H9 (cell line): ENCODE measurements at regions not wholly inside any gene's neighbourhood (a gene's known extent, or its start where the extent isn't known, plus 50 kb on each side); places are given as distances from the start of the nearest gene placed in this dataset.

Experiments
- DNase-seq: peaks from one replicate; pipeline ENCODE4 v3.0.0-alpha.2; 2017
- H2AFZ ChIP-seq: one replicate; pipeline ENCODE4 v1.6.1; 2013; ENCODE audit warnings: mild to moderate bottlenecking, low read length, control low read depth, moderate library complexity
- H2AK5ac ChIP-seq: 2 replicates; pipeline ENCODE4 v1.6.1; 2013; ENCODE audit warnings: low read length, control low read depth, mixed read lengths; ENCODE audit not compliant: insufficient read length
- H2BK120ac ChIP-seq: one replicate; pipeline ENCODE4 v1.6.1; 2013; ENCODE audit warnings: low read depth, mild to moderate bottlenecking, low read length, control low read depth, inconsistent platforms; ENCODE audit not compliant: poor library complexity, severe bottlenecking
- H2BK12ac ChIP-seq: 2 replicates; pipeline ENCODE4 v1.6.1; 2013; ENCODE audit warnings: low read length, control low read depth, mixed read lengths, low read depth; ENCODE audit not compliant: insufficient read length
- H2BK15ac ChIP-seq: 2 replicates; pipeline ENCODE4 v1.6.1; 2013; ENCODE audit warnings: low read depth, low read length, control low read depth
- H2BK20ac ChIP-seq: one replicate; pipeline ENCODE4 v1.6.1; 2013; ENCODE audit warnings: low read depth, mild to moderate bottlenecking, low read length, control low read depth, inconsistent platforms; ENCODE audit not compliant: poor library complexity, severe bottlenecking
- H2BK5ac ChIP-seq: 2 replicates; pipeline ENCODE4 v1.6.1; 2013; ENCODE audit warnings: low read length, control low read depth, mixed read lengths; ENCODE audit not compliant: insufficient read length
- H3K14ac ChIP-seq: 2 replicates; pipeline ENCODE4 v1.6.1; 2013; ENCODE audit warnings: low read length, control low read depth; ENCODE audit not compliant: insufficient read depth
- H3K18ac ChIP-seq: 2 replicates; pipeline ENCODE4 v1.6.1; 2013; ENCODE audit warnings: low read depth, mild to moderate bottlenecking, mixed read lengths, low read length, control low read depth; ENCODE audit not compliant: insufficient read length
- H3K23ac ChIP-seq: 2 replicates; pipeline ENCODE4 v1.6.1; 2013; ENCODE audit warnings: low read length, control low read depth, mixed read lengths, low read depth; ENCODE audit not compliant: insufficient read length
- H3K23me2 ChIP-seq: 2 replicates; pipeline ENCODE4 v1.6.1; 2013; ENCODE audit warnings: low read depth, mild to moderate bottlenecking, mixed read lengths, low read length, control low read depth; ENCODE audit not compliant: insufficient read length, poor library complexity, severe bottlenecking
- H3K27ac ChIP-seq: 2 replicates; pipeline ENCODE4 v1.5.1; 2013; ENCODE audit warnings: low read length, control low read depth, mixed read lengths, low read depth; ENCODE audit not compliant: insufficient read length
- H3K27me3 ChIP-seq: 2 replicates; pipeline ENCODE4 v1.6.1; 2013; ENCODE audit warnings: low read length, control low read depth, inconsistent platforms; ENCODE audit not compliant: insufficient read depth
- H3K4ac ChIP-seq: 2 replicates; pipeline ENCODE4 v1.6.1; 2013; ENCODE audit warnings: low read depth, mild to moderate bottlenecking, control low read depth, inconsistent platforms, low read length, moderate library complexity
- H3K4me1 ChIP-seq: 2 replicates; pipeline ENCODE4 v1.6.1; 2013; ENCODE audit warnings: low read length, control low read depth, inconsistent platforms; ENCODE audit not compliant: insufficient read depth
- H3K4me2 ChIP-seq: 2 replicates; pipeline ENCODE4 v1.6.1; 2013; ENCODE audit warnings: low read length, control low read depth, mixed read lengths; ENCODE audit not compliant: insufficient read length, insufficient read depth
- H3K56ac ChIP-seq: 2 replicates; pipeline ENCODE4 v1.6.1; 2013; ENCODE audit warnings: low read depth, mild to moderate bottlenecking, mixed read lengths, low read length, control low read depth; ENCODE audit not compliant: insufficient read length
- H3K79me1 ChIP-seq: 2 replicates; pipeline ENCODE4 v1.6.1; 2013; ENCODE audit warnings: low read depth, mild to moderate bottlenecking, moderate library complexity, low read length, control low read depth, inconsistent platforms; ENCODE audit not compliant: insufficient read depth, poor library complexity, severe bottlenecking
- H3K79me2 ChIP-seq: 2 replicates; pipeline ENCODE4 v1.6.1; 2013; ENCODE audit warnings: low read length, control low read depth, inconsistent platforms; ENCODE audit not compliant: insufficient read depth
- H3K9ac ChIP-seq: 2 replicates; pipeline ENCODE4 v1.6.1; 2013; ENCODE audit warnings: low read length, control low read depth, mixed read lengths; ENCODE audit not compliant: insufficient read length; ENCODE audit errors: extremely low read depth
- H3K9me3 ChIP-seq: one replicate; pipeline ENCODE4 v1.6.1; 2013; ENCODE audit warnings: low read depth, low read length, inconsistent platforms; ENCODE audit not compliant: control insufficient read depth
- H3T11ph ChIP-seq: one replicate; pipeline ENCODE4 v1.6.1; 2013; ENCODE audit warnings: mild to moderate bottlenecking, low read length, control low read depth, inconsistent platforms
- H4K20me1 ChIP-seq: one replicate; pipeline ENCODE4 v1.6.1; 2013; ENCODE audit not compliant: control insufficient read depth, insufficient read length, insufficient read depth
- H4K5ac ChIP-seq: 2 replicates; pipeline ENCODE4 v1.6.1; 2013; ENCODE audit warnings: low read depth, mild to moderate bottlenecking, mixed read lengths, low read length, control low read depth; ENCODE audit not compliant: insufficient read length
- H4K8ac ChIP-seq: replicated peaks from 2 replicates; pipeline ENCODE4 v1.6.1; 2013; ENCODE audit warnings: low read length, control low read depth, mixed read lengths, low read depth; ENCODE audit not compliant: insufficient read length
- H4K91ac ChIP-seq: 2 replicates; pipeline ENCODE4 v1.6.1; 2013; ENCODE audit warnings: low read depth, mild to moderate bottlenecking, moderate library complexity, mixed read lengths, low read length, control low read depth; ENCODE audit not compliant: insufficient read length
- H3K27ac Mint-ChIP-seq, 3 experiments: 2 replicates in 2 of 3; 3 replicates in 1 of 3; pipeline ENCODE4 v1.8.0; 2020 to 2021; ENCODE audit warnings: mixed read lengths in 3 of 3, mild to moderate bottlenecking in 1 of 3, moderate library complexity in 1 of 3
- H3K27me3 Mint-ChIP-seq: 2 replicates; pipeline ENCODE4 v1.8.0; 2021; ENCODE audit warnings: low read depth, mild to moderate bottlenecking, moderate library complexity, mixed read lengths
- H3K36me3 Mint-ChIP-seq, 3 experiments: 2 replicates in 2 of 3; 3 replicates in 1 of 3; pipeline ENCODE4 v1.8.0; 2020 to 2021; ENCODE audit warnings: low read depth in 3 of 3, mixed read lengths in 3 of 3; ENCODE audit not compliant: insufficient read depth in 1 of 3
- H3K4me1 Mint-ChIP-seq, 2 experiments: 2 replicates each; pipeline ENCODE4 v1.8.0; 2020; ENCODE audit warnings: mixed read lengths in 2 of 2
- H3K4me3 Mint-ChIP-seq, 2 experiments: 2 replicates in 1 of 2; 3 replicates in 1 of 2; pipeline ENCODE4 v1.8.0; 2020 to 2021; ENCODE audit warnings: mild to moderate bottlenecking in 2 of 2, mixed read lengths in 2 of 2, moderate library complexity in 1 of 2
- H3K9me3 Mint-ChIP-seq, 2 experiments: 2 replicates in 1 of 2; 3 replicates in 1 of 2; pipeline ENCODE4 v1.8.0; 2020; ENCODE audit warnings: mild to moderate bottlenecking in 2 of 2, mixed read lengths in 2 of 2, moderate library complexity in 1 of 2
- WGBS: extraction: QIAGEN DNeasy Blood & Tissue Kit; methylation state at CpG from one replicate; pipeline ENCODE4 v1.1.7; 2013; ENCODE audit warnings: missing lambda C conversion rate, low lambda C conversion rate, mixed read lengths; ENCODE audit not compliant: insufficient read length; ENCODE audit errors: extremely low coverage; 5-methylcytosine and 5-hydroxymethylcytosine counted together
- TF ChIP-seq, protein P1 (sequence below): fragments of 200-600 bp; sonication (generic); conservative IDR thresholded peaks from 3 replicates; pipeline ENCODE4 v1.8.0; 2021; ENCODE audit warnings: antibody characterized with exemption, mild to moderate bottlenecking

DNA sequence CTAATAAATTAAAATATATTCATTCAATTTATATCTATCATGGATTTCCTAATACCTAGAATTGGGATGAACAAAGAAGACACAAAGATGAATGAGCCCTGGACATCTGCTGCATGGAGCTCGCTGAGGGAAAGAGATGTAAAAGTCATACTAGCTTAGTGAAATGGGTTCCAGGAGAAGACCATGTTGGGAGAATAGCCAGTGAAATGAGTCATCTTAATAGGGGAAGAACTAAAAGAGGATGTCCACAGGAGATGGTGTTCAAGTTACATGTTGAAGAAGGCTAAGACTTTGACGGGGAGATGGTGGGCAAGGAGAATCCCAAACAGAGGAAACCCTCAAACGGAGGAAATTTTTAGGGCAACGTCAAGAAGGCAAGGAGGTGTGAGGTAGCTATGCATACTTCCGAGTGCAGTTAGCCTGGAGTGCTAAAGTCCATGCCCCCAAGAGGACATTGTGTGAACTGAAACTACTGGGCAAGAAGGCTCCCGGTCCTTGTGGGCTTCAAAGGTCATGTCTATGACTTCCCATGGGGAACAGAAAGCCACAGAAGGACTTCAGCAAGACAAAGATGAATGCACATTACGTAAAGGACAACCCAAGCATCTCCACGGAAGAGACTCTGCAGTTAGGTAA, 220.5 kb upstream of the CDH11 start:
- no peak overlapping the region for H3K23ac ChIP-seq
- H3K9ac ChIP-seq: no peak overlapping the region
- no peak overlapping the region for H4K91ac ChIP-seq
- H3K9me3 Mint-ChIP-seq: no peaks in the 10 kb centered on the region
- H3K27me3 Mint-ChIP-seq: no peaks in the 10 kb centered on the region
- H3K27ac ChIP-seq: no peak overlapping the region
- no peak overlapping the region for H3K4me3 Mint-ChIP-seq
- H4K8ac ChIP-seq: no peak overlapping the region
- no peak overlapping the region for H2BK12ac ChIP-seq
- no peak overlapping the region for H3K18ac ChIP-seq
- H3K4me1 Mint-ChIP-seq: peaks cover 0 to 5% of the 10 kb centered on the region in 2 experiments; a peak in 2 of 4 replicates
- no peaks in the 10 kb centered on the region for H4K20me1 ChIP-seq
- no peak overlapping the region for H2BK20ac ChIP-seq
- no peak overlapping the region for H3K56ac ChIP-seq
- no peak overlapping the region for H2BK15ac ChIP-seq
- H3T11ph ChIP-seq: no peak overlapping the region
- no CpG with 5 or more reads among the region's 8 CpGs for WGBS
- TF ChIP-seq, protein P1, sequence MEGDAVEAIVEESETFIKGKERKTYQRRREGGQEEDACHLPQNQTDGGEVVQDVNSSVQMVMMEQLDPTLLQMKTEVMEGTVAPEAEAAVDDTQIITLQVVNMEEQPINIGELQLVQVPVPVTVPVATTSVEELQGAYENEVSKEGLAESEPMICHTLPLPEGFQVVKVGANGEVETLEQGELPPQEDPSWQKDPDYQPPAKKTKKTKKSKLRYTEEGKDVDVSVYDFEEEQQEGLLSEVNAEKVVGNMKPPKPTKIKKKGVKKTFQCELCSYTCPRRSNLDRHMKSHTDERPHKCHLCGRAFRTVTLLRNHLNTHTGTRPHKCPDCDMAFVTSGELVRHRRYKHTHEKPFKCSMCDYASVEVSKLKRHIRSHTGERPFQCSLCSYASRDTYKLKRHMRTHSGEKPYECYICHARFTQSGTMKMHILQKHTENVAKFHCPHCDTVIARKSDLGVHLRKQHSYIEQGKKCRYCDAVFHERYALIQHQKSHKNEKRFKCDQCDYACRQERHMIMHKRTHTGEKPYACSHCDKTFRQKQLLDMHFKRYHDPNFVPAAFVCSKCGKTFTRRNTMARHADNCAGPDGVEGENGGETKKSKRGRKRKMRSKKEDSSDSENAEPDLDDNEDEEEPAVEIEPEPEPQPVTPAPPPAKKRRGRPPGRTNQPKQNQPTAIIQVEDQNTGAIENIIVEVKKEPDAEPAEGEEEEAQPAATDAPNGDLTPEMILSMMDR: peak; percentile 40; the same call in 2 of the 3 replicates
- H3K9me3 ChIP-seq: no peaks in the 10 kb centered on the region
- no peak overlapping the region for H3K27ac Mint-ChIP-seq
- H4K5ac ChIP-seq: no peak overlapping the region
- no peak overlapping the region for H2AFZ ChIP-seq
- no peaks in the 10 kb centered on the region for H3K27me3 ChIP-seq
- no peaks in the 10 kb centered on the region for H3K4me1 ChIP-seq
- no peaks in the 10 kb centered on the region for H3K79me1 ChIP-seq
- H2BK120ac ChIP-seq: no peak overlapping the region
- no peak overlapping the region for H2BK5ac ChIP-seq
- H3K23me2 ChIP-seq: no peaks in the 10 kb centered on the region
- H3K79me2 ChIP-seq: no peaks in the 10 kb centered on the region
- H3K4me2 ChIP-seq: no peak overlapping the region
- H3K4ac ChIP-seq: no peak overlapping the region
- H3K14ac ChIP-seq: no peak overlapping the region
- H3K36me3 Mint-ChIP-seq: peaks cover 0 to 3% (median 0%) of the 10 kb centered on the region in 3 experiments; a peak in 2 of 7 replicates
- DNase-seq: no peak
- no peak overlapping the region for H2AK5ac ChIP-seq
